ENCODE measurements at regions not wholly inside any gene's neighbourhood (a gene's known extent, or its start where the extent isn't known, plus 50 kb on each side); places are given as distances from the start of the nearest gene placed in this dataset.

- DNase-seq, result no peak
Measured at GRCh38 chr14:94840467-94840866, 70.6 kb upstream of the GSC start.

GRCh38 chr14:94839348-94839747 lies 69.4 kb upstream of the GSC start:
- DNase-seq (no peak), ATAC-seq (no peak)
- Histone ChIP-seq H3K4me1 (no peaks in the 10 kb centered on the region), H3K4me3 (no peak overlapping the region), H3K27ac (no peak overlapping the region), H3K9me3 (no peaks in the 10 kb centered on the region), H3K27me3 (no peaks in the 10 kb centered on the region), H3K36me3 (no peaks in the 10 kb centered on the region)
- no peak for TF ChIP-seq POLR2A (IDR thresholded peaks at IDR 0.05)
- in situ Hi-C loops (cut with MboI; ENCODE audit: low sequenced_read_pairs in 4 of 4), result no loop called here
- intact Hi-C loops (cut with DNase I; ENCODE audit: low total_unique reads), result no loop called here

More at GRCh38 chr14:94840467-94840866, 70.6 kb upstream of the GSC start:
- no peaks in the 10 kb centered on the region for H3K27me3 ChIP-seq
- intact Hi-C loops (cut with DNase I; ENCODE audit: low total_unique reads) (no loop called here), in situ Hi-C loops (cut with MboI; ENCODE audit: low sequenced_read_pairs in 4 of 4) (no loop called here)
- no peaks in the 10 kb centered on the region for H3K4me1 ChIP-seq
- H3K36me3 ChIP-seq, result no peaks in the 10 kb centered on the region
- H3K4me3 ChIP-seq, result no peak overlapping the region
- no peak overlapping the region for H3K27ac ChIP-seq
- TF ChIP-seq POLR2A (IDR thresholded peaks at IDR 0.05), result no peak
- no peak for TF ChIP-seq CTCF (IDR thresholded peaks at IDR 0.05 in 4 of 5, conservative IDR thresholded peaks at IDR 0.05 in 1 of 5)
- no peak for ATAC-seq
- H3K9me3 ChIP-seq, result no peaks in the 10 kb centered on the region

- no peaks in the 10 kb centered on the region for H3K9me3 ChIP-seq
- no peaks in the 10 kb centered on the region for H3K4me1 ChIP-seq
- intact Hi-C loops (cut with DNase I; ENCODE audit: low total_unique reads), result no loop called here
- in situ Hi-C loops (cut with MboI; ENCODE audit: low sequenced_read_pairs in 4 of 4), result no loop called here
- no peak for ATAC-seq
- no peak for DNase-seq
- no peaks in the 10 kb centered on the region for H3K27me3 ChIP-seq
- H3K4me3 ChIP-seq, result no peak overlapping the region
- no peaks in the 10 kb centered on the region for H3K36me3 ChIP-seq
- TF ChIP-seq POLR2A (IDR thresholded peaks at IDR 0.05), result no peak
- no peak for TF ChIP-seq CTCF (IDR thresholded peaks at IDR 0.05 in 4 of 5, conservative IDR thresholded peaks at IDR 0.05 in 1 of 5)
- H3K27ac ChIP-seq, result no peak overlapping the region
Measured at GRCh38 chr14:94836849-94837248, 66.9 kb upstream of the GSC start.

- in situ Hi-C loops (cut with MboI; ENCODE audit: low sequenced_read_pairs in 4 of 4) (no loop called here), intact Hi-C loops (cut with DNase I; ENCODE audit: low total_unique reads) (no loop called here)
- H3K36me3 ChIP-seq, result no peaks in the 10 kb centered on the region
- TF ChIP-seq POLR2A (IDR thresholded peaks at IDR 0.05), result no peak
- no peak for TF ChIP-seq CTCF (IDR thresholded peaks at IDR 0.05 in 4 of 5, conservative IDR thresholded peaks at IDR 0.05 in 1 of 5)
- ATAC-seq (no peak), DNase-seq (no peak)
- H3K9me3 ChIP-seq, result no peaks in the 10 kb centered on the region
- H3K27me3 ChIP-seq, result no peaks in the 10 kb centered on the region
- H3K4me3 ChIP-seq, result no peak overlapping the region
- no peaks in the 10 kb centered on the region for H3K4me1 ChIP-seq
- H3K27ac ChIP-seq, result no peak overlapping the region
Measured at GRCh38 chr14:94833633-94834032, 63.7 kb upstream of the GSC start.

GRCh38 chr14:94831085-94831484 lies 61.2 kb upstream of the GSC start:
- H3K9me3 ChIP-seq, result no peaks in the 10 kb centered on the region
- no peaks in the 10 kb centered on the region for H3K4me1 ChIP-seq
- H3K36me3 ChIP-seq, result no peaks in the 10 kb centered on the region
- in situ Hi-C loops (cut with MboI; ENCODE audit: low sequenced_read_pairs in 4 of 4), result no loop called here
- intact Hi-C loops (cut with DNase I; ENCODE audit: low total_unique reads), result no loop called here
- TF ChIP-seq CTCF (IDR thresholded peaks at IDR 0.05 in 4 of 5, conservative IDR thresholded peaks at IDR 0.05 in 1 of 5) (no peak), POLR2A (IDR thresholded peaks at IDR 0.05) (no peak)
- no peak overlapping the region for H3K27ac ChIP-seq
- H3K27me3 ChIP-seq, result no peaks in the 10 kb centered on the region
- ATAC-seq (no peak), DNase-seq (no peak)
- no peak overlapping the region for H3K4me3 ChIP-seq

All from gastrocnemius medialis (tissue), 4 donors.